K562 (cell line): ENCODE measurements at regions not wholly inside any gene's neighbourhood (a gene's known extent, or its start where the extent isn't known, plus 50 kb on each side); places are given as distances from the start of the nearest gene placed in this dataset.

Experiments
- ATAC-seq: fragments of 200-7000 bp; cut with Tn5 transposase; 3 replicates; pipeline ENCODE4 v1.9.1; 2020; ENCODE audit warnings: moderate library complexity
- BruUV-seq: library from RNA; stranded (reverse); fragments of 400-500 nt; replicated peaks from 2 replicates; lab custom pipeline; 2021; lab: Mats Ljungman, UMichigan
- CTCF ChIA-PET: fragments of 300-600 bp; formaldehyde crosslinking; extraction: SDS; loops from one replicate; lab custom pipeline; 2021; ENCODE audit warnings: low intra/inter-chr PET ratio; lab: Yijun Ruan, JAX
- POLR2A ChIA-PET: fragments of 300-600, 350-650 bp; sonication (Branson Sonifier 250); formaldehyde crosslinking; extraction: SDS; loops from one replicate; lab custom pipeline; 2021; ENCODE audit warnings: antibody characterized with exemption, inconsistent platforms; lab: Yijun Ruan, JAX
- DNase-seq, 4 experiments: peaks; one replicate each; pipeline versions ENCODE4 v3.0.0 to v3.0.0-alpha.2; 2011 to 2018; ENCODE audit warnings: low spot score in 3 of 4, mixed read lengths in 3 of 4; ENCODE audit errors: extremely low read depth in 1 of 4
- FAIRE-seq: peaks from 2 replicates; lab custom pipeline; 2011; peaks lifted over from hg19 to GRCh38; lab: Jason Lieb, UNC
- H2AFZ ChIP-seq: 2 replicates; pipeline ENCODE4 v1.6.0; 2011; ENCODE audit warnings: low read depth, low read length, control low read depth, inconsistent platforms
- H3K27ac ChIP-seq: fragments of 200-600 bp; 3 replicates; pipeline ENCODE4 v1.8.0; 2011; ENCODE audit warnings: low read depth, mild to moderate bottlenecking, control low read depth, inconsistent platforms, low read length, moderate library complexity, mixed read lengths; ENCODE audit errors: extremely low read depth
- H3K27me3 ChIP-seq, 2 experiments: fragments of 300-600 bp in 1 of 2; 2 replicates in 1 of 2; 3 replicates in 1 of 2; pipeline versions ENCODE4 v1.6.0 to v1.8.0; 2011; ENCODE audit warnings: inconsistent platforms in 2 of 2, low read length in 2 of 2, mild to moderate bottlenecking in 1 of 2, mixed read lengths in 1 of 2, moderate library complexity in 1 of 2; ENCODE audit not compliant: control insufficient read depth in 2 of 2, insufficient read depth in 2 of 2
- H3K36me3 ChIP-seq: fragments of 300-600 bp; 3 replicates; pipeline ENCODE4 v1.8.0; 2011; ENCODE audit warnings: mild to moderate bottlenecking, low read length, inconsistent platforms; ENCODE audit not compliant: control insufficient read depth, insufficient read depth
- H3K4me1 ChIP-seq, 2 experiments: fragments of 200-600 bp in 1 of 2; replicated peaks in 1 of 2; 2 replicates in 1 of 2; 3 replicates in 1 of 2; pipeline versions ENCODE4 v1.5.1 to v1.8.0; 2011; ENCODE audit warnings: inconsistent platforms in 2 of 2, low read length in 2 of 2, mild to moderate bottlenecking in 1 of 2, mixed read lengths in 1 of 2, moderate library complexity in 1 of 2; ENCODE audit not compliant: control insufficient read depth in 2 of 2, insufficient read depth in 2 of 2
- H3K4me2 ChIP-seq: 2 replicates; pipeline ENCODE4 v1.6.1; 2011; ENCODE audit warnings: low read length, control low read depth, inconsistent platforms, mixed read lengths; ENCODE audit not compliant: insufficient read depth
- H3K4me3 ChIP-seq: fragments of 200-600 bp; sonication (generic), shearing (Covaris generic); 2 replicates; pipeline ENCODE4 v1.5.1; 2016; ENCODE audit warnings: control low read depth, inconsistent platforms
- H3K79me2 ChIP-seq: fragments of 200-600 bp; 3 replicates; pipeline ENCODE4 v1.8.0; 2011; ENCODE audit warnings: low read length, inconsistent platforms; ENCODE audit not compliant: control insufficient read depth, insufficient read depth
- H3K9ac ChIP-seq, 2 experiments: 2 replicates each; pipeline versions ENCODE4 v1.6.0 to v1.6.1; 2011; ENCODE audit warnings: low read depth in 2 of 2, low read length in 2 of 2, control low read depth in 1 of 2, inconsistent platforms in 1 of 2, mild to moderate bottlenecking in 1 of 2, mixed read lengths in 1 of 2; ENCODE audit not compliant: insufficient read depth in 1 of 2
- H3K9me1 ChIP-seq: one replicate; pipeline ENCODE4 v1.6.0; 2011; ENCODE audit warnings: inconsistent platforms, mild to moderate bottlenecking, low read length, moderate library complexity; ENCODE audit not compliant: control insufficient read depth, insufficient read depth
- H3K9me3 ChIP-seq: replicated peaks from 2 replicates; pipeline ENCODE4 v1.5.1; 2011; ENCODE audit warnings: low read depth, low read length, inconsistent platforms; ENCODE audit not compliant: control insufficient read depth, insufficient read depth
- H4K20me1 ChIP-seq: replicated peaks from 2 replicates; pipeline ENCODE4 v1.6.1; 2011; ENCODE audit warnings: low read length, inconsistent platforms, mixed read lengths; ENCODE audit not compliant: control insufficient read depth, insufficient read depth
- ATF2 ChIP-seq: sonication (generic); formaldehyde crosslinking; IDR thresholded peaks from 2 replicates; pipeline ENCODE4 v1.8.1; 2022; ENCODE audit warnings: missing genetic modification reagents
- CREB1 ChIP-seq, 2 experiments: sonication (generic) in 1 of 2; formaldehyde crosslinking in 1 of 2; IDR thresholded peaks; 2 replicates each; pipeline versions ENCODE4 v1.6.1 to v1.8.0; 2012 to 2022; ENCODE audit warnings: inconsistent platforms in 1 of 2, mild to moderate bottlenecking in 1 of 2, missing genetic modification reagents in 1 of 2, moderate library complexity in 1 of 2
- E2F1 ChIP-seq: sonication (generic); formaldehyde crosslinking; IDR thresholded peaks from 2 replicates; pipeline ENCODE4 v1.8.1; 2023; ENCODE audit warnings: mild to moderate bottlenecking, missing genetic modification reagents, moderate library complexity
- FUS ChIP-seq: fragments of 200-400 bp; formaldehyde crosslinking; optimal IDR thresholded peaks from 2 replicates; pipeline ENCODE3; 2017; ENCODE audit warnings: low read depth, low read length
- NFYB ChIP-seq: IDR thresholded peaks from 2 replicates; pipeline ENCODE4 v1.6.1; 2011; ENCODE audit warnings: mild to moderate bottlenecking, moderate library complexity; ENCODE audit not compliant: insufficient read length; ENCODE audit errors: extremely low read depth
- PURB ChIP-seq: sonication (generic); formaldehyde crosslinking; IDR thresholded peaks from 2 replicates; pipeline ENCODE4 v1.9.0; 2021; ENCODE audit warnings: low read depth, mild to moderate bottlenecking, missing genetic modification reagents
- RBM17 ChIP-seq: fragments of 200-400 bp; formaldehyde crosslinking; IDR thresholded peaks from 2 replicates; pipeline ENCODE4 v1.6.1; 2017; ENCODE audit warnings: low read depth, mild to moderate bottlenecking, low read length, borderline replicate concordance
- RNF219 ChIP-seq: fragments of 250-450 bp; sonication (Bioruptor Pico); IDR thresholded peaks from 2 replicates; pipeline ENCODE4 v1.5.0; 2022; ENCODE audit warnings: mild to moderate bottlenecking
- THAP7 ChIP-seq: fragments of 250-450 bp; sonication (Bioruptor Pico); IDR thresholded peaks from 2 replicates; pipeline ENCODE4 v1.5.0; 2021
- ZMIZ1 ChIP-seq, 2 experiments: fragments of 150-350 bp in 1 of 2; IDR thresholded peaks; 2 replicates each; pipeline ENCODE4 v1.6.1; 2012 to 2016; ENCODE audit warnings: low read depth in 2 of 2, low read length in 2 of 2, mild to moderate bottlenecking in 1 of 2, moderate library complexity in 1 of 2
- ZNF24 ChIP-seq: fragments of 450-650 bp; IDR thresholded peaks from 2 replicates; pipeline ENCODE4 v1.6.1; 2016
- WGBS: fragments of 100-300 bp; shearing (Covaris generic); methylation state at CpG from one replicate; pipeline ENCODE4 v1.1.6; 2016; ENCODE audit warnings: low coverage, mixed read lengths; ENCODE audit not compliant: insufficient coverage; ENCODE audit errors: missing lambda C conversion rate; 5-methylcytosine and 5-hydroxymethylcytosine counted together
- in situ Hi-C: fragments of 300-500 bp; cut with MboI; formaldehyde crosslinking; loops from 4 replicates; pipeline ENCODE4 v1.15.0; 2018; ENCODE audit warnings: inconsistent platforms, mixed read lengths
- intact Hi-C: fragments of 100-400 bp; cut with micrococcal nuclease; formaldehyde crosslinking; loops from 2 replicates; pipeline ENCODE4 v1.14.2; 2022

- TF ChIP-seq FUS (no peak), CREB1 (IDR thresholded peaks at IDR 0.05) (no peak), CREB1 (CRISPR knock-in tag; IDR thresholded peaks at IDR 0.05) (no peak), RBM17 (no peak)
Observed at GRCh38 chr6:105606831-105607463, 204.1 kb upstream of the PREP start (continued).

GRCh38 chr6:105604587-105604884 lies 201.7 kb upstream of the PREP start:
- ATAC-seq (no peak), DNase-seq (no peak), FAIRE-seq (no peak)
- peaks cover 0 to 9% of the 10 kb centered on the region in 2 experiments; a peak in 2 of 5 replicates for H3K4me1 ChIP-seq
- intact Hi-C loops, result no loop called here
- POLR2A ChIA-PET, result no interaction called here
- H3K79me2 ChIP-seq, result no peaks in the 10 kb centered on the region
- CTCF ChIA-PET, result no interaction called here
- no peaks in the 10 kb centered on the region for H3K9me3 ChIP-seq
- WGBS, result 0% methylated on average over 3 of the region's 3 CpGs
- H3K9ac ChIP-seq, result no peak overlapping the region
- H3K27ac ChIP-seq, result no peak overlapping the region
- H2AFZ ChIP-seq, result no peak overlapping the region
- BruUV-seq, result no TSS peak
- no peaks in the 10 kb centered on the region for H4K20me1 ChIP-seq
- H3K4me2 ChIP-seq, result no peak overlapping the region
- in situ Hi-C loops, result no loop called here
- no peaks in the 10 kb centered on the region for H3K9me1 ChIP-seq
- no peaks in the 10 kb centered on the region for H3K36me3 ChIP-seq
- no peaks in the 10 kb centered on the region for H3K27me3 ChIP-seq
- no peak overlapping the region for H3K4me3 ChIP-seq
- TF ChIP-seq PURB (CRISPR knock-in tag), result no peak
- TF ChIP-seq ZMIZ1 (IDR thresholded peaks at IDR 0.05; ENCODE audit: low read depth in 2 of 2, low read length in 2 of 2), result no peak
- no peak for TF ChIP-seq ATF2 (CRISPR knock-in tag)
- no peak for TF ChIP-seq E2F1 (CRISPR knock-in tag)
- TF ChIP-seq ZNF24, result no peak
- TF ChIP-seq THAP7, result no peak
- no peak for TF ChIP-seq RNF219 (CRISPR knock-in tag)
- no peak for TF ChIP-seq NFYB
